Upper lobe of left lung (tissue), 4 donors: ENCODE measurements at regions not wholly inside any gene's neighbourhood (a gene's known extent, or its start where the extent isn't known, plus 50 kb on each side); places are given as distances from the start of the nearest gene placed in this dataset.

Experiments
- CTCF ChIP-seq, 6 experiments: fragments of 450-650 bp in 4 of 6; fragments of 200-600 bp in 2 of 6; sonication (generic) in 2 of 6; IDR thresholded peaks; one replicate each; pipeline ENCODE4 v1.5.1; 2016 to 2019; ENCODE audit warnings: antibody characterized with exemption in 6 of 6
- POLR2A ChIP-seq, 4 donors: fragments of 450-650 bp; IDR thresholded peaks; one replicate each; pipeline ENCODE4 v1.5.1; 2016 to 2017; ENCODE audit warnings: antibody characterized with exemption in 4 of 4, mild to moderate bottlenecking in 2 of 4

GRCh38 chr1:90314533-90314932, 319.6 kb downstream of the ZNF326 start:
- TF ChIP-seq POLR2A (IDR thresholded peaks at IDR 0.05) (no peak), CTCF (IDR thresholded peaks at IDR 0.05) (no peak)
